Fibroblast of lung (primary cell): ENCODE measurements at regions not wholly inside any gene's neighbourhood (a gene's known extent, or its start where the extent isn't known, plus 50 kb on each side); places are given as distances from the start of the nearest gene placed in this dataset.
A peak's percentile ranks its signal among the peaks of the same experiment; 100 is the strongest.

Source experiments
- DNase-seq, 2 donors: peaks; one replicate each; pipeline versions ENCODE4 v3.0.0 to v3.0.0-alpha.2; 2010; ENCODE audit warnings: low read depth in 2 of 2
- H2AFZ ChIP-seq: 2 replicates; pipeline ENCODE4 v1.5.1; 2012; ENCODE audit warnings: low read length, control low read depth, inconsistent platforms
- H3K27ac ChIP-seq: 2 replicates; pipeline ENCODE4 v1.5.1; 2011; ENCODE audit warnings: low read length, control low read depth; ENCODE audit not compliant: insufficient read depth
- H3K27me3 ChIP-seq: 2 replicates; pipeline ENCODE4 v1.5.1; 2011; ENCODE audit warnings: mild to moderate bottlenecking, low read length; ENCODE audit not compliant: control insufficient read depth, insufficient read depth
- H3K36me3 ChIP-seq: 2 replicates; pipeline ENCODE4 v1.5.1; 2011; ENCODE audit warnings: low read length; ENCODE audit not compliant: control insufficient read depth, insufficient read depth
- H3K4me1 ChIP-seq: 2 replicates; pipeline ENCODE4 v1.5.1; 2011; ENCODE audit warnings: low read length; ENCODE audit not compliant: control insufficient read depth, insufficient read depth; ENCODE audit errors: extremely low read depth
- H3K4me2 ChIP-seq: 2 replicates; pipeline ENCODE4 v1.5.1; 2011; ENCODE audit warnings: low read length, control low read depth; ENCODE audit not compliant: insufficient read depth; ENCODE audit errors: extremely low read depth
- H3K4me3 ChIP-seq, 4 experiments: fragments of 200-600 bp in 1 of 4; sonication (generic) in 1 of 4; replicated peaks in 1 of 4; 2 replicates each; pipeline ENCODE4 v1.5.1; 2011 to 2016; ENCODE audit warnings: low read length in 4 of 4, low read depth in 3 of 4, mild to moderate bottlenecking in 3 of 4, control low read depth in 2 of 4, inconsistent platforms in 1 of 4, mixed read lengths in 1 of 4; ENCODE audit not compliant: insufficient read depth in 1 of 4; ENCODE audit errors: control extremely low read depth in 1 of 4
- H3K79me2 ChIP-seq: 2 replicates; pipeline ENCODE4 v1.5.1; 2012; ENCODE audit warnings: mild to moderate bottlenecking, low read length, inconsistent platforms; ENCODE audit not compliant: control insufficient read depth, insufficient read depth
- H3K9ac ChIP-seq: 2 replicates; pipeline ENCODE4 v1.5.1; 2011; ENCODE audit warnings: mild to moderate bottlenecking, low read length, control low read depth; ENCODE audit not compliant: insufficient read depth
- H3K9me3 ChIP-seq: 2 replicates; pipeline ENCODE4 v1.5.1; 2012; ENCODE audit warnings: low read depth, low read length; ENCODE audit not compliant: control insufficient read depth, insufficient read depth
- H4K20me1 ChIP-seq: 2 replicates; pipeline ENCODE4 v1.5.1; 2011; ENCODE audit warnings: low read length; ENCODE audit not compliant: control insufficient read depth, insufficient read depth; ENCODE audit errors: extremely low read depth
- CTCF ChIP-seq, 2 donors: IDR thresholded peaks in 1 of 2; conservative IDR thresholded peaks in 1 of 2; 1 replicate in 1 of 2; 2 replicates in 1 of 2; pipeline ENCODE4 v1.5.1; 2011 to 2012; ENCODE audit warnings: low read length in 2 of 2, control low read depth in 1 of 2, inconsistent platforms in 1 of 2, low read depth in 1 of 2, mild to moderate bottlenecking in 1 of 2
- EZH2 ChIP-seq: IDR thresholded peaks from 2 replicates; pipeline ENCODE4 v1.5.1; 2012; ENCODE audit warnings: low read length, control low read depth, mild to moderate bottlenecking; ENCODE audit errors: missing control alignments

- no peak overlapping the region for H3K9ac ChIP-seq
- no peak for TF ChIP-seq CTCF (conservative IDR thresholded peaks at IDR 0.05 in 1 of 2, IDR thresholded peaks at IDR 0.05 in 1 of 2; ENCODE audit: low read depth in 1 of 2, low read length in 2 of 2)
- TF ChIP-seq EZH2 = no peak
- DNase-seq = no peak
- H3K79me2 ChIP-seq = no peaks in the 10 kb centered on the region
- no peak overlapping the region for H3K27ac ChIP-seq
- no peaks in the 10 kb centered on the region for H3K27me3 ChIP-seq
- H3K9me3 ChIP-seq = no peaks in the 10 kb centered on the region
- no peaks in the 10 kb centered on the region for H4K20me1 ChIP-seq
- H3K4me1 ChIP-seq = peaks cover 12% of the 10 kb centered on the region
- no peak overlapping the region for H2AFZ ChIP-seq
- no peak overlapping the region for H3K4me3 ChIP-seq
- no peak overlapping the region for H3K4me2 ChIP-seq
- H3K36me3 ChIP-seq = no peaks in the 10 kb centered on the region
Measured at GRCh38 chr16:85490407-85491057, 122.6 kb upstream of the GSE1 start.

- Histone ChIP-seq H3K9ac (no peak overlapping the region), H3K4me3 (no peak overlapping the region), H3K4me1 (peaks cover 12% of the 10 kb centered on the region), H2AFZ (no peak overlapping the region), H3K4me2 (no peak overlapping the region), H3K27me3 (no peaks in the 10 kb centered on the region), H3K27ac (no peak overlapping the region), H4K20me1 (no peaks in the 10 kb centered on the region), H3K79me2 (no peaks in the 10 kb centered on the region), H3K36me3 (no peaks in the 10 kb centered on the region), H3K9me3 (no peaks in the 10 kb centered on the region)
- TF ChIP-seq CTCF (conservative IDR thresholded peaks at IDR 0.05 in 1 of 2, IDR thresholded peaks at IDR 0.05 in 1 of 2; ENCODE audit: low read depth in 1 of 2, low read length in 2 of 2) = peak in 1 of 2 donors; percentile 62
- TF ChIP-seq EZH2 = no peak
- no peak for DNase-seq
Measured at GRCh38 chr16:85491058-85491771, 121.9 kb upstream of the GSE1 start.

DNA sequence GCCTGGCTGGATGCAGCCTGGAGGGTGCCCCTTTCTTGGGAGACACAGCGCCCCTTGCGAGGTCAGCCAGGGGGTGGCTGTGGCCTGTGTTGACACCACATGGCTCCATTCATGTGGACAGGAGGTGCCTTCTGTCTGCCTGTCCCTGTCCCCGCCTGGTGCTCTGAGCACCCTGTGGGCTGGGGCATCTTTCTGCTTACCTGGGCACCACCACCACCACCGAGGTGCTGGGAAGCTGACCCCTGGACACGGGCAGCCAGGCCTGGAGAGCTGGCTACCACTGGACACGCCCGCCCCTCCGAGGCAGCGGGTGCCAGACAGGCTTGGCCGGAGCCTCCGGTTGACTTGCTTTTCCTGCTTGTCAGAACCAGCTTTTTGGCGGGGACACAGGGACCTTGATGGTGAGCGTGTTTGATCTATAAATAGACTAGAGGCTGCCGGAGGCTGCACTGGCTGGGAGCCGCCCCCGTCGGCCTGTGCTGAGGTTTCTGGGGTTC lies 121.3 kb upstream of the GSE1 start:
- TF ChIP-seq EZH2 (no peak), CTCF (conservative IDR thresholded peaks at IDR 0.05 in 1 of 2, IDR thresholded peaks at IDR 0.05 in 1 of 2; ENCODE audit: low read depth in 1 of 2, low read length in 2 of 2) (no peak)
- no peaks in the 10 kb centered on the region for H3K36me3 ChIP-seq
- peak; percentile 37 to 43 for DNase-seq
- H3K9me3 ChIP-seq = no peaks in the 10 kb centered on the region
- peaks cover 12% of the 10 kb centered on the region for H3K4me1 ChIP-seq
- H3K4me2 ChIP-seq = peak overlapping the region; percentile 25
- H3K27me3 ChIP-seq = no peaks in the 10 kb centered on the region
- H3K9ac ChIP-seq = no peak overlapping the region
- H4K20me1 ChIP-seq = no peaks in the 10 kb centered on the region
- H3K79me2 ChIP-seq = no peaks in the 10 kb centered on the region
- H3K27ac ChIP-seq = no peak overlapping the region
- H2AFZ ChIP-seq = no peak overlapping the region
- H3K4me3 ChIP-seq = no peak overlapping the region
